DND-41 (cell line): ENCODE measurements at regions not wholly inside any gene's neighbourhood (a gene's known extent, or its start where the extent isn't known, plus 50 kb on each side); places are given as distances from the start of the nearest gene placed in this dataset.

ENCODE experiments used
- ATAC-seq: fragments of 200-7000 bp; cut with Tn5 transposase; 3 replicates; pipeline ENCODE4 v1.9.1; 2021; ENCODE audit warnings: low read depth; ENCODE audit not compliant: insufficient read depth
- DNase-seq: peaks from one replicate; pipeline ENCODE4 v3.0.0-alpha.2; 2020
- H2AFZ ChIP-seq: 2 replicates; pipeline ENCODE4 v1.6.0; 2012; ENCODE audit warnings: low read depth, low read length
- H3K27ac ChIP-seq: 2 replicates; pipeline ENCODE4 v1.5.1; 2012; ENCODE audit warnings: low read length, inconsistent platforms
- H3K27me3 ChIP-seq: fragments of 200-600 bp; sonication (generic); 2 replicates; pipeline ENCODE4 v1.6.0; 2012; ENCODE audit warnings: low read length, mild to moderate bottlenecking, inconsistent platforms; ENCODE audit not compliant: insufficient read depth, poor library complexity
- H3K36me3 ChIP-seq: 2 replicates; pipeline ENCODE4 v1.5.1; 2012; ENCODE audit warnings: low read length, inconsistent platforms; ENCODE audit not compliant: insufficient read depth
- H3K4me1 ChIP-seq: 2 replicates; pipeline ENCODE4 v1.5.1; 2012; ENCODE audit warnings: mild to moderate bottlenecking, low read length; ENCODE audit not compliant: insufficient read depth
- H3K4me2 ChIP-seq: 2 replicates; pipeline ENCODE4 v1.6.0; 2012; ENCODE audit warnings: mild to moderate bottlenecking, moderate library complexity, low read length, inconsistent platforms; ENCODE audit not compliant: insufficient read depth
- H3K4me3 ChIP-seq, 2 experiments: fragments of 200-600 bp in 1 of 2; shearing (Covaris generic) in 1 of 2; 2 replicates each; pipeline ENCODE4 v1.5.1; 2012 to 2016; ENCODE audit warnings: inconsistent platforms in 2 of 2, low read length in 2 of 2, mild to moderate bottlenecking in 2 of 2, low read depth in 1 of 2, moderate library complexity in 1 of 2
- H3K79me2 ChIP-seq: 2 replicates; pipeline ENCODE4 v1.6.0; 2012; ENCODE audit warnings: low read length, inconsistent platforms; ENCODE audit not compliant: insufficient read depth
- H3K9ac ChIP-seq: 2 replicates; pipeline ENCODE4 v1.6.0; 2012; ENCODE audit warnings: low read depth, mild to moderate bottlenecking, inconsistent platforms, low read length, moderate library complexity
- H3K9me3 ChIP-seq: 2 replicates; pipeline ENCODE4 v1.5.1; 2012; ENCODE audit warnings: low read length, moderate library complexity, mild to moderate bottlenecking, inconsistent platforms; ENCODE audit not compliant: insufficient read depth, severe bottlenecking
- H4K20me1 ChIP-seq: 2 replicates; pipeline ENCODE4 v1.6.0; 2012; ENCODE audit warnings: low read length; ENCODE audit not compliant: insufficient read depth
- CTCF ChIP-seq: IDR thresholded peaks from 2 replicates; pipeline ENCODE4 v1.5.1; 2012; ENCODE audit warnings: borderline replicate concordance, low read length, moderate library complexity, mild to moderate bottlenecking; ENCODE audit not compliant: poor library complexity, severe bottlenecking; ENCODE audit errors: extremely low read depth
- EZH2 ChIP-seq: IDR thresholded peaks from 3 replicates; pipeline ENCODE4 v1.6.1; 2012; ENCODE audit warnings: borderline replicate concordance, low read depth, mild to moderate bottlenecking, moderate library complexity, low read length, inconsistent platforms; ENCODE audit not compliant: severe bottlenecking

GRCh38 chr16:86075488-86075785 is 176.5 kb downstream of the IRF8 start:
- DNase-seq (no peak), ATAC-seq (no peak)
- H3K4me2 ChIP-seq = no peak overlapping the region
- H2AFZ ChIP-seq = no peak overlapping the region
- H3K27me3 ChIP-seq = peaks cover 10% of the 10 kb centered on the region
- H3K9ac ChIP-seq = no peak overlapping the region
- no peaks in the 10 kb centered on the region for H3K4me1 ChIP-seq
- no peaks in the 10 kb centered on the region for H3K79me2 ChIP-seq
- H3K4me3 ChIP-seq = no peak overlapping the region
- no peak overlapping the region for H3K27ac ChIP-seq
- TF ChIP-seq CTCF (no peak), EZH2 (no peak)
- H3K36me3 ChIP-seq = no peaks in the 10 kb centered on the region
- no peaks in the 10 kb centered on the region; the same call in 1 of the 2 replicates for H4K20me1 ChIP-seq
- H3K9me3 ChIP-seq = no peaks in the 10 kb centered on the region

- peaks cover 11% of the 10 kb centered on the region for H3K27me3 ChIP-seq
- H3K4me3 ChIP-seq = no peak overlapping the region
- H3K9me3 ChIP-seq = no peaks in the 10 kb centered on the region
- no peak overlapping the region for H2AFZ ChIP-seq
- ATAC-seq (no peak), DNase-seq (no peak)
- no peaks in the 10 kb centered on the region; the same call in 1 of the 2 replicates for H4K20me1 ChIP-seq
- no peak overlapping the region for H3K27ac ChIP-seq
- H3K79me2 ChIP-seq = no peaks in the 10 kb centered on the region
- H3K36me3 ChIP-seq = no peaks in the 10 kb centered on the region
- no peak overlapping the region for H3K9ac ChIP-seq
- no peaks in the 10 kb centered on the region for H3K4me1 ChIP-seq
- TF ChIP-seq CTCF (no peak), EZH2 (no peak)
- H3K4me2 ChIP-seq = no peak overlapping the region
These were observed 177.0 kb downstream of the IRF8 start for GRCh38 chr16:86075839-86076440.

- TF ChIP-seq CTCF (no peak), EZH2 (no peak)
- H4K20me1 ChIP-seq = no peaks in the 10 kb centered on the region; the same call in 1 of the 2 replicates
- H3K9ac ChIP-seq = no peak overlapping the region
- no peak overlapping the region for H3K4me2 ChIP-seq
- no peak overlapping the region for H2AFZ ChIP-seq
- no peak overlapping the region for H3K27ac ChIP-seq
- H3K4me3 ChIP-seq = no peak overlapping the region
- no peaks in the 10 kb centered on the region for H3K4me1 ChIP-seq
- H3K36me3 ChIP-seq = no peaks in the 10 kb centered on the region
- H3K9me3 ChIP-seq = no peaks in the 10 kb centered on the region
- no peaks in the 10 kb centered on the region for H3K79me2 ChIP-seq
- no peak for DNase-seq
- H3K27me3 ChIP-seq = peaks cover 11% of the 10 kb centered on the region
- no peak for ATAC-seq
These were observed 177.6 kb downstream of the IRF8 start for GRCh38 chr16:86076606-86077005.
